ENCODE measurements at regions not wholly inside any gene's neighbourhood (a gene's known extent, or its start where the extent isn't known, plus 50 kb on each side); places are given as distances from the start of the nearest gene placed in this dataset.
"Not testable (repeated sequence)": the region's sequence is repeated elsewhere in the genome, so short reads cannot be mapped to it uniquely, and the experiment has no call there.

GRCh38 chr14:30069536-30069935, 141.9 kb upstream of the PRKD1 start:
- DNase-seq (ENCODE audit: low read depth, low spot score) = no peak

GRCh38 chr14:30072454-30072853, 144.8 kb upstream of the PRKD1 start:
- not testable (repeated sequence) for DNase-seq (ENCODE audit: low read depth, low spot score)

- DNase-seq (ENCODE audit: low read depth, low spot score) = no peak
These were observed 150.3 kb upstream of the PRKD1 start for GRCh38 chr14:30077946-30078345.

- DNase-seq (ENCODE audit: low read depth, low spot score) = no peak
These were observed 151.3 kb upstream of the PRKD1 start for GRCh38 chr14:30078811-30079402.

- no peak for DNase-seq (ENCODE audit: low read depth, low spot score)
These were observed 154.8 kb upstream of the PRKD1 start for GRCh38 chr14:30082486-30082885.

GRCh38 chr14:30084811-30085210, 157.2 kb upstream of the PRKD1 start:
- no peak for DNase-seq (ENCODE audit: low read depth, low spot score)

- no peak for DNase-seq (ENCODE audit: low read depth, low spot score)
These were observed 158.3 kb upstream of the PRKD1 start for GRCh38 chr14:30085943-30086342.

GRCh38 chr14:30088620-30089019, 161.0 kb upstream of the PRKD1 start:
- DNase-seq (ENCODE audit: low read depth, low spot score) = no peak

GRCh38 chr14:30108975-30109700, 181.5 kb upstream of the PRKD1 start:
- no peak for DNase-seq (ENCODE audit: low read depth, low spot score)

- DNase-seq (ENCODE audit: low read depth, low spot score) = no peak
These were observed 186.4 kb upstream of the PRKD1 start for GRCh38 chr14:30114051-30114450.

GRCh38 chr14:30115756-30116155, 188.1 kb upstream of the PRKD1 start:
- no peak for DNase-seq (ENCODE audit: low read depth, low spot score)

GRCh38 chr14:30118992-30119640, 191.5 kb upstream of the PRKD1 start:
- no peak for DNase-seq (ENCODE audit: low read depth, low spot score)

GRCh38 chr14:30125322-30125979, 197.8 kb upstream of the PRKD1 start:
- no peak for DNase-seq (ENCODE audit: low read depth, low spot score)

GRCh38 chr14:30129807-30130206, 202.2 kb upstream of the PRKD1 start:
- DNase-seq (ENCODE audit: low read depth, low spot score) = no peak

- no peak for DNase-seq (ENCODE audit: low read depth, low spot score)
These were observed 204.0 kb upstream of the PRKD1 start for GRCh38 chr14:30131581-30132097.

- no peak for DNase-seq (ENCODE audit: low read depth, low spot score)
These were observed 204.5 kb upstream of the PRKD1 start for GRCh38 chr14:30132196-30132595.

GRCh38 chr14:30134936-30135335, 207.3 kb upstream of the PRKD1 start:
- DNase-seq (ENCODE audit: low read depth, low spot score) = no peak

- no peak for DNase-seq (ENCODE audit: low read depth, low spot score)
These were observed 210.9 kb upstream of the PRKD1 start for GRCh38 chr14:30138567-30138966.

GRCh38 chr14:30142216-30142615, 214.6 kb upstream of the PRKD1 start:
- DNase-seq (ENCODE audit: low read depth, low spot score) = no peak

- no peak for DNase-seq (ENCODE audit: low read depth, low spot score)
These were observed 216.0 kb upstream of the PRKD1 start for GRCh38 chr14:30143627-30144026.

- no peak for DNase-seq (ENCODE audit: low read depth, low spot score)
These were observed 226.1 kb upstream of the PRKD1 start for GRCh38 chr14:30153717-30154116.

GRCh38 chr14:30156571-30156970, 228.9 kb upstream of the PRKD1 start:
- DNase-seq (ENCODE audit: low read depth, low spot score) = no peak
